Right cardiac atrium (tissue), 5 donors: ENCODE measurements at regions not wholly inside any gene's neighbourhood (a gene's known extent, or its start where the extent isn't known, plus 50 kb on each side); places are given as distances from the start of the nearest gene placed in this dataset.

Experiments used
- ATAC-seq, 2 donors: fragments of 200-7000 bp; cut with Tn5 transposase; one replicate each; pipeline versions ENCODE4 v1.8.0 to v1.9.1; 2020; ENCODE audit warnings: moderate library complexity in 2 of 2, mild to moderate bottlenecking in 1 of 2
- DNase-seq, 3 donors: peaks; one replicate each; pipeline ENCODE4 v3.0.0-alpha.2; 2020
- H3K27ac ChIP-seq: one replicate; pipeline ENCODE4 v1.5.1; 2013; ENCODE audit warnings: mild to moderate bottlenecking, low read length, control low read depth, moderate library complexity
- H3K27me3 ChIP-seq: one replicate; pipeline ENCODE4 v1.6.1; 2013; ENCODE audit not compliant: control insufficient read depth, insufficient read depth
- H3K4me1 ChIP-seq: one replicate; pipeline ENCODE4 v1.6.1; 2013; ENCODE audit warnings: low read length; ENCODE audit not compliant: control insufficient read depth, insufficient read depth
- H3K4me3 ChIP-seq: one replicate; pipeline ENCODE4 v1.5.1; 2013; ENCODE audit warnings: low read length, control low read depth
- H3K9me3 ChIP-seq: one replicate; pipeline ENCODE4 v1.6.1; 2013; ENCODE audit warnings: low read length; ENCODE audit not compliant: control insufficient read depth
- WGBS: extraction: QIAGEN DNeasy Blood & Tissue Kit; methylation state at CpG from one replicate; pipeline ENCODE4 v1.1.7; 2013; 5-methylcytosine and 5-hydroxymethylcytosine counted together
- intact Hi-C, 4 donors: fragments of 100-400 bp; cut with DNase I; formaldehyde crosslinking; loops; one replicate each; pipeline versions ENCODE4 v1.11.0 to v1.14.0; 2022 to 2023
- donor health status: healthy with polysubstance abuse.
- donor health status: DM: no; HTN: yes; CAD: no.
- donor health status: DM: no; HTN: no; CAD: no.
- donor health status: DM: no; HTN: yes; CAD: no; lungs with severe emphysema.
- donor health status: DM: yes; HTN: yes; CAD: no.

- DNase-seq: no peak
- whole genome bisulfite sequencing: 76% methylated on average over 9 of the region's 9 CpGs
- Histone ChIP-seq H3K4me3 (no peak overlapping the region), H3K9me3 (no peaks in the 10 kb centered on the region), H3K27me3 (no peaks in the 10 kb centered on the region), H3K4me1 (no peaks in the 10 kb centered on the region), H3K27ac (no peak overlapping the region)
- intact Hi-C loops: no loop called here
- no peak for ATAC-seq
Measured at GRCh38 chr12:126742241-126742641, 1524.7 kb upstream of the TMEM132C start.

- Histone ChIP-seq H3K27ac (no peak overlapping the region), H3K27me3 (peaks cover 2% of the 10 kb centered on the region), H3K4me1 (no peaks in the 10 kb centered on the region), H3K9me3 (no peaks in the 10 kb centered on the region), H3K4me3 (no peak overlapping the region)
- DNase-seq (peak; percentile 28 to 66 (median 61)), ATAC-seq (peak; percentile 38 to 55)
- intact Hi-C loops: no loop called here
- WGBS: 53% methylated on average over 11 of the region's 11 CpGs
Measured at GRCh38 chr12:126747530-126748149, 1519.3 kb upstream of the TMEM132C start.

DNA sequence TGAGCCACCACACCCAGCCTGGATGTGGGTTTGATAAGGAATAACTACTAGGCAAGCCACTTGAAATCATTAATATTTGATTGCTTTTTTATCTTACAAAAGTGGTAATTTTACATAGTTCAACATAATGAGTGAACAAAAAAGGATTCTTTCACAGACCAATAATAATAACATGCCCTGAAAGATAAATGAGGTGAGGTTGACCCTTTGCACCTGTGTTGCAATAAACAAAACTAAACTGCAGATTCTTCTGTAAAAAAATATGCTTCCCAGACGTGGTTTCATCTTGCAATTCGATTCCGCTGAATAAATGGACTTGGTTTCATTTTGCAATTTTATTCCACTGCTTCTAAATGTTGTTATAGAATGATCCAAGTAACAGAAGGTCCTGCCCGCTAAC lies 1514.9 kb upstream of the TMEM132C start:
- H3K27ac ChIP-seq: no peak overlapping the region
- 73% methylated on average over 4 of the region's 4 CpGs for WGBS
- ATAC-seq (no peak), DNase-seq (no peak)
- H3K4me1 ChIP-seq: no peaks in the 10 kb centered on the region
- H3K27me3 ChIP-seq: peaks cover 2% of the 10 kb centered on the region
- no peaks in the 10 kb centered on the region for H3K9me3 ChIP-seq
- no peak overlapping the region for H3K4me3 ChIP-seq
- intact Hi-C loops: no loop called here

- WGBS: 60% methylated on average over 2 of the region's 2 CpGs
- DNase-seq (no peak), ATAC-seq (no peak)
- no peak overlapping the region for H3K27ac ChIP-seq
- H3K27me3 ChIP-seq: no peaks in the 10 kb centered on the region
- no peaks in the 10 kb centered on the region for H3K9me3 ChIP-seq
- H3K4me3 ChIP-seq: no peak overlapping the region
- intact Hi-C loops: no loop called here
- no peaks in the 10 kb centered on the region for H3K4me1 ChIP-seq
Measured at GRCh38 chr12:126757326-126757725, 1509.6 kb upstream of the TMEM132C start.

- intact Hi-C loops: no loop called here
- DNase-seq (no peak), ATAC-seq (no peak)
- Histone ChIP-seq H3K4me3 (no peak overlapping the region), H3K27me3 (no peaks in the 10 kb centered on the region), H3K4me1 (no peaks in the 10 kb centered on the region), H3K27ac (no peak overlapping the region), H3K9me3 (peaks cover 4% of the 10 kb centered on the region)
- 60% methylated on average over 3 of the region's 3 CpGs for WGBS
Measured at GRCh38 chr12:126760092-126760491, 1506.9 kb upstream of the TMEM132C start.

DNA sequence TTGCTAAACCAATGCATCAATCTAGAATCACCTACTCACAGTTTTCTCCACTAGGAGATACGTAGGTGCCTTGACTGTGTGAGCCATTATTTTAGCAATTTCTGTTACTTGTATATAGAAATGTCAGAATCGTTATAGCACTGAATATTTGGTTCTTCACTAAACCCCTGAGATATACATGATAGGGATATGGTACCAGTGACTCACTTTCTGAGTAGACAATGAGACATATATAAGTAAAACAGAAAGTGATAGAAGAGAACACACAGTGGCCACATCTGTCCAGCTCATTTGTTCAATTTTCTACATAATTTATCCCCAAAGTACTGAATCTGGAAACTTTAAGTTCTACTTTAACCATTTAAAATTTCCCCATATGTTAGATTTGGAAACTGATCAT lies 1505.5 kb upstream of the TMEM132C start:
- peaks cover 4% of the 10 kb centered on the region for H3K9me3 ChIP-seq
- intact Hi-C loops: no loop called here
- DNase-seq: no peak
- 69% methylated on average over 2 of the region's 2 CpGs for WGBS
- no peaks in the 10 kb centered on the region for H3K27me3 ChIP-seq
- no peak overlapping the region for H3K27ac ChIP-seq
- H3K4me1 ChIP-seq: no peaks in the 10 kb centered on the region
- H3K4me3 ChIP-seq: no peak overlapping the region
- no peak for ATAC-seq

DNA sequence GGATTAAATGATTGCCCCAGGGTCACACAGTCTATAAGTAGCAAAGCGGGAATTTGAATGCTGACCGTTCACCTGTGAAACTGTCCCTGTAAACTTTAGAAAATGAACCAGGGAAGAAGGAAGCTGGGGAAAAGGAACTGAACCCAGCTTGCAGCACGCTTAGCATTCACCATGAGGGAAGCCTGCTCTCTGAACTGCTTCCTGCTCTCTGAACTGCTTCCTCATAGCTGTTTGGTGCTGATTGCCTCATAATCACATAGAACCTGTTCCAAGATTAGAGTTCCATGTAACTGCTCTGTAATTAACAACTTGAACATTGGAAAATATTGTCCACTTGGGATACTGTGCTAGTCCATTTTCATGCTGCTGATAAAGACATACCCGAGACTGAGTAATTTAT lies 1504.8 kb upstream of the TMEM132C start:
- Histone ChIP-seq H3K27me3 (no peaks in the 10 kb centered on the region), H3K27ac (no peak overlapping the region), H3K4me3 (no peak overlapping the region), H3K4me1 (no peaks in the 10 kb centered on the region), H3K9me3 (peaks cover 4% of the 10 kb centered on the region)
- WGBS: 79% methylated on average over 4 of the region's 4 CpGs
- DNase-seq (no peak), ATAC-seq (no peak)
- intact Hi-C loops: no loop called here

DNA sequence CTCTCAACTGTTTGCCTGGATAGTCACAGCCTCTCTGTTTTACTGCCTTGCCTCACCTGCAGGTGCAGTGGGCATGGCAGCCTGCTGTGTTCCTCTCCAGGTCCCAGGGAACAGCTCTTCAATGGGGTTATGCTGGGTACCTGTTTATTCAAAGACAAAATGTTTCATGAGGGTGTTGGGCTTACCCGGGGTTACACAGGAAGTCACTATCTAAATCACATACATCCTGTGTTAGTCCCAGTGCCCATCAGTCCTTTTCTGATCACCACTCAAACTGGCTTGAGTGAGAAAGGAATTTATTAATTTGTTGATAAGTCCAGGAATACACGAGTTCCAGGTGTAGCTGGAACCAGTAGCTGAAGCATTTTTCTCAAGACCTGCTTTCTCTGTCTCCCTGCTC lies 1503.6 kb upstream of the TMEM132C start:
- Histone ChIP-seq H3K9me3 (peaks cover 4% of the 10 kb centered on the region), H3K27me3 (no peaks in the 10 kb centered on the region), H3K4me1 (no peaks in the 10 kb centered on the region), H3K4me3 (no peak overlapping the region), H3K27ac (no peak overlapping the region)
- ATAC-seq (no peak), DNase-seq (no peak)
- WGBS: 77% methylated on average over 2 of the region's 2 CpGs
- intact Hi-C loops: no loop called here

DNA sequence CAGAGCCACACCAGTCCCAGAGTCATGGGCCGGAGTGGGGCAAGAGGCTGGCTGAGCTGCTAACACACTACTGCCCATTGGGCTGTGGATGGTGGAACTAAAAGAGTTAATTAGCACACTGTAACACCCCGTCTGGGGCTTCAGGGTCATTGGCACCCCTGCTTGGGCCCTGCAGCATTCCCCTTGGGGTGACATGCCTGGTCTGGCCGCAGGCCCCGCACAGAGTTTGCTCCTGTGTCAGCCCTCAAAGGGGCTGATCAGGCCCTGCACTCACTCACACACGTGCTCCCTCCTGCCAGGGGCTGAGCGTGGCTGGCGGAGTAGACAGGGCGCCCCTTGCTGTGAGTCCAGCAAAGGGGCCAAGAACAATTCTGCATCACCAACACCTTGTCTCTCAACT lies 1499.6 kb upstream of the TMEM132C start:
- intact Hi-C loops: no loop called here
- Histone ChIP-seq H3K4me3 (no peak overlapping the region), H3K9me3 (peaks cover 4% of the 10 kb centered on the region), H3K27ac (no peak overlapping the region), H3K4me1 (no peaks in the 10 kb centered on the region), H3K27me3 (no peaks in the 10 kb centered on the region)
- DNase-seq (no peak), ATAC-seq (no peak)
- 86% methylated on average over 8 of the region's 8 CpGs for WGBS

- intact Hi-C loops: no loop called here
- WGBS: 59% methylated on average over 4 of the region's 4 CpGs
- DNase-seq (no peak), ATAC-seq (no peak)
- Histone ChIP-seq H3K9me3 (peaks cover 3% of the 10 kb centered on the region), H3K4me1 (no peaks in the 10 kb centered on the region), H3K4me3 (no peak overlapping the region), H3K27me3 (no peaks in the 10 kb centered on the region), H3K27ac (no peak overlapping the region)
Measured at GRCh38 chr12:126768517-126768916, 1498.5 kb upstream of the TMEM132C start.

- ATAC-seq: no peak
- Histone ChIP-seq H3K27ac (no peak overlapping the region), H3K4me1 (no peaks in the 10 kb centered on the region), H3K9me3 (no peaks in the 10 kb centered on the region), H3K27me3 (no peaks in the 10 kb centered on the region), H3K4me3 (no peak overlapping the region)
- intact Hi-C loops: no loop called here
- 70% methylated on average over 3 of the region's 3 CpGs for WGBS
- no peak for DNase-seq
Measured at GRCh38 chr12:126770188-126770587, 1496.8 kb upstream of the TMEM132C start.
